Uterus (tissue), 3 donors: ENCODE measurements at regions not wholly inside any gene's neighbourhood (a gene's known extent, or its start where the extent isn't known, plus 50 kb on each side); places are given as distances from the start of the nearest gene placed in this dataset.
A peak's percentile ranks its signal among the peaks of the same experiment; 100 is the strongest.

Experiments used
- DNase-seq, 2 donors: peaks; one replicate each; pipeline ENCODE4 v3.0.0-alpha.2; 2019 to 2020
- H3K27ac ChIP-seq, 2 donors: fragments of 200-600 bp; sonication (generic); 1 replicate in 1 of 2; 2 replicates in 1 of 2; pipeline ENCODE4 v1.5.1; 2016 to 2018
- H3K27me3 ChIP-seq, 2 donors: fragments of 200-600 bp; sonication (generic); one replicate each; pipeline ENCODE4 v1.5.1; 2018 to 2019; ENCODE audit warnings: control low read depth in 1 of 2
- H3K36me3 ChIP-seq, 2 donors: fragments of 200-600 bp; sonication (generic); one replicate each; pipeline ENCODE4 v1.5.1; 2019; ENCODE audit warnings: control low read depth in 1 of 2
- H3K4me1 ChIP-seq, 2 donors: fragments of 200-600 bp; sonication (generic); one replicate each; pipeline ENCODE4 v1.5.1; 2018 to 2019; ENCODE audit warnings: control low read depth in 1 of 2
- H3K4me3 ChIP-seq, 2 donors: fragments of 200-600 bp; sonication (generic); 1 replicate in 1 of 2; 2 replicates in 1 of 2; pipeline ENCODE4 v1.5.1; 2018 to 2019; ENCODE audit warnings: mild to moderate bottlenecking in 1 of 2
- H3K9me3 ChIP-seq, 2 donors: fragments of 200-600 bp; sonication (generic); one replicate each; pipeline ENCODE4 v1.5.1; 2019; ENCODE audit warnings: control low read depth in 1 of 2
- POLR2A ChIP-seq, 2 donors: fragments of 450-650 bp; IDR thresholded peaks; one replicate each; pipeline ENCODE4 v1.6.1; 2016; ENCODE audit warnings: antibody characterized with exemption in 2 of 2, mild to moderate bottlenecking in 1 of 2, moderate library complexity in 1 of 2
- intact Hi-C: fragments of 100-400 bp; cut with DNase I; formaldehyde crosslinking; loops from one replicate; pipeline ENCODE4 v1.15.1; 2023; ENCODE audit warnings: low total_unique reads
- TF ChIP-seq, protein P1 (sequence below), 4 experiments: fragments of 200-600 bp in 2 of 4; fragments of 450-650 bp in 2 of 4; sonication (generic) in 2 of 4; IDR thresholded peaks; one replicate each; pipeline ENCODE4 v1.5.1; 2016 to 2019; ENCODE audit warnings: antibody characterized with exemption in 4 of 4, mild to moderate bottlenecking in 2 of 4, moderate library complexity in 1 of 4
- donor health status: DM: yes; HTN: yes; CAD: no.

- no peaks in the 10 kb centered on the region for H3K36me3 ChIP-seq
- no peak overlapping the region for H3K27ac ChIP-seq
- H3K4me1 ChIP-seq, result no peaks in the 10 kb centered on the region
- intact Hi-C loops, result no loop called here
- H3K27me3 ChIP-seq, result no peaks in the 10 kb centered on the region
- H3K4me3 ChIP-seq, result no peak overlapping the region
- H3K9me3 ChIP-seq, result no peaks in the 10 kb centered on the region
- TF ChIP-seq, protein P1, sequence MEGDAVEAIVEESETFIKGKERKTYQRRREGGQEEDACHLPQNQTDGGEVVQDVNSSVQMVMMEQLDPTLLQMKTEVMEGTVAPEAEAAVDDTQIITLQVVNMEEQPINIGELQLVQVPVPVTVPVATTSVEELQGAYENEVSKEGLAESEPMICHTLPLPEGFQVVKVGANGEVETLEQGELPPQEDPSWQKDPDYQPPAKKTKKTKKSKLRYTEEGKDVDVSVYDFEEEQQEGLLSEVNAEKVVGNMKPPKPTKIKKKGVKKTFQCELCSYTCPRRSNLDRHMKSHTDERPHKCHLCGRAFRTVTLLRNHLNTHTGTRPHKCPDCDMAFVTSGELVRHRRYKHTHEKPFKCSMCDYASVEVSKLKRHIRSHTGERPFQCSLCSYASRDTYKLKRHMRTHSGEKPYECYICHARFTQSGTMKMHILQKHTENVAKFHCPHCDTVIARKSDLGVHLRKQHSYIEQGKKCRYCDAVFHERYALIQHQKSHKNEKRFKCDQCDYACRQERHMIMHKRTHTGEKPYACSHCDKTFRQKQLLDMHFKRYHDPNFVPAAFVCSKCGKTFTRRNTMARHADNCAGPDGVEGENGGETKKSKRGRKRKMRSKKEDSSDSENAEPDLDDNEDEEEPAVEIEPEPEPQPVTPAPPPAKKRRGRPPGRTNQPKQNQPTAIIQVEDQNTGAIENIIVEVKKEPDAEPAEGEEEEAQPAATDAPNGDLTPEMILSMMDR (IDR thresholded peaks at IDR 0.05), result no peak
- no peak for TF ChIP-seq POLR2A (IDR thresholded peaks at IDR 0.05)
- no peak for DNase-seq
These were observed 97.8 kb upstream of the CSF3R start for GRCh38 chr1:36580524-36580923.

DNA sequence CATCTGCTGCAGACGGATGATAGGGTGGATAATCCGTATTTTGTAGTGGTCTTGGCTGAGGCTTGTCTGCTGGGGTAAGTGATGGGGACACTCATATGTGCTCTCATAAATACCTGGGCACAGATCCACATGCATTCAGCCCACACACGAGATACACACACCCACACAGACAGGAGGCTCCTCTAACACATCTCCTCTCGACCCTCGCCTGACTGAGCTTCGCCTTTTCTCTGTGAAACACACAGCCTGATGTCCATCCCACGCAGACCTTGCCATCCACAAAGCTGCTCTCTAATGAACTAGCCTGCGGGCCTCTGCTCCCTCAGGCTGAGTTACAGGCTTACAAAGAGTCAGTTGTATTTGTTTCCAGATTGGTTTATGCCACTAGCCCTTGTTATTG is 96.3 kb upstream of the CSF3R start:
- Histone ChIP-seq H3K4me3 (no peak overlapping the region), H3K4me1 (no peaks in the 10 kb centered on the region), H3K9me3 (no peaks in the 10 kb centered on the region), H3K27ac (no peak overlapping the region), H3K36me3 (no peaks in the 10 kb centered on the region), H3K27me3 (no peaks in the 10 kb centered on the region)
- intact Hi-C loops, result no loop called here
- DNase-seq, result no peak
- TF ChIP-seq, protein P1 (IDR thresholded peaks at IDR 0.05), result no peak
- TF ChIP-seq POLR2A (IDR thresholded peaks at IDR 0.05), result no peak

- H3K9me3 ChIP-seq, result no peaks in the 10 kb centered on the region
- no peak overlapping the region for H3K27ac ChIP-seq
- no peak overlapping the region for H3K4me3 ChIP-seq
- H3K36me3 ChIP-seq, result no peaks in the 10 kb centered on the region
- peaks cover 0 to 8% of the 10 kb centered on the region in 2 donors for H3K27me3 ChIP-seq
- intact Hi-C loops, result no loop called here
- TF ChIP-seq, protein P1 (IDR thresholded peaks at IDR 0.05), result no peak
- no peak for TF ChIP-seq POLR2A (IDR thresholded peaks at IDR 0.05)
- DNase-seq, result no peak
- H3K4me1 ChIP-seq, result no peaks in the 10 kb centered on the region
These were observed 93.9 kb upstream of the CSF3R start for GRCh38 chr1:36576551-36577110.

GRCh38 chr1:36576118-36576517 is 93.4 kb upstream of the CSF3R start:
- peaks cover 0 to 8% of the 10 kb centered on the region in 2 donors for H3K27me3 ChIP-seq
- intact Hi-C loops, result no loop called here
- H3K4me3 ChIP-seq, result no peak overlapping the region
- no peaks in the 10 kb centered on the region for H3K9me3 ChIP-seq
- H3K36me3 ChIP-seq, result no peaks in the 10 kb centered on the region
- no peak overlapping the region for H3K27ac ChIP-seq
- peak; percentile 18 to 29 for DNase-seq
- H3K4me1 ChIP-seq, result no peaks in the 10 kb centered on the region
- TF ChIP-seq, protein P1 (IDR thresholded peaks at IDR 0.05), result peak; percentile 37 to 59 (median 43)
- TF ChIP-seq POLR2A (IDR thresholded peaks at IDR 0.05), result no peak

DNA sequence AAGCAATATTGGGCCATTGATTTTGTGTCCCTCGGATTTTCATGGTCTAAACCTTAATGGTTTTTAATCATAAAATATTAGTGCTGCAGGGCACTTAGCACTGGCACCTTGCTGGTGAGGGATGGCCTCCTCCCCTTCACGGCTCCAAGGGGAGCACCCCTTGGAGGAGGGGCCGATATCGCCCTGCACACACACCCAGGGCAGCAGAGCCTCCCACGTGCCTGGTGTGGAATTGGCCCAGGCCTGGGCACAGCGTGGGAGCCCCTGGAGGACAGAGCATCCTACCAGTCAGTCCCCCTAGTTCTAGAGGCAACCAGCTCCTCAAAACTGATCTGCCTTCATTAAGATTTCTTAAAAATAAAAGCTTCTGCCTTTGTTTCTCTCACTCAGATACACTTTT is 90.7 kb upstream of the CSF3R start:
- Histone ChIP-seq H3K9me3 (no peaks in the 10 kb centered on the region), H3K4me3 (no peak overlapping the region), H3K27me3 (peaks cover 0 to 8% of the 10 kb centered on the region in 2 donors), H3K36me3 (no peaks in the 10 kb centered on the region), H3K27ac (no peak overlapping the region), H3K4me1 (no peaks in the 10 kb centered on the region)
- DNase-seq, result no peak
- TF ChIP-seq, protein P1 (IDR thresholded peaks at IDR 0.05), result no peak
- no peak for TF ChIP-seq POLR2A (IDR thresholded peaks at IDR 0.05)
- intact Hi-C loops, result no loop called here
